Spleen (tissue), 11 donors: ENCODE measurements at regions not wholly inside any gene's neighbourhood (a gene's known extent, or its start where the extent isn't known, plus 50 kb on each side); places are given as distances from the start of the nearest gene placed in this dataset.

Experiments used
- DNase-seq: peaks from one replicate; pipeline ENCODE4 v3.0.0-alpha.2; 2020
- H3K27ac ChIP-seq, 8 donors: fragments of 200-600 bp; sonication (generic) in 7 of 8; 1 replicate in 4 of 8; 2 replicates in 4 of 8; pipeline versions ENCODE4 v1.5.0 to v1.8.0; 2016 to 2021; ENCODE audit warnings: inconsistent platforms in 4 of 8, mild to moderate bottlenecking in 4 of 8, moderate library complexity in 1 of 8
- H3K27me3 ChIP-seq, 7 donors: fragments of 200-600 bp; sonication (generic) in 6 of 7; replicated peaks in 1 of 7; 1 replicate in 4 of 7; 2 replicates in 3 of 7; pipeline versions ENCODE4 v1.5.0 to v1.8.0; 2016 to 2021; ENCODE audit warnings: inconsistent platforms in 3 of 7, mild to moderate bottlenecking in 1 of 7
- H3K36me3 ChIP-seq, 6 donors: fragments of 200-600 bp; sonication (generic) in 5 of 6; 1 replicate in 4 of 6; 2 replicates in 2 of 6; pipeline versions ENCODE4 v1.5.0 to v1.8.0; 2016 to 2021; ENCODE audit warnings: inconsistent platforms in 2 of 6
- H3K4me1 ChIP-seq, 6 donors: fragments of 200-600 bp; sonication (generic) in 5 of 6; 1 replicate in 3 of 6; 2 replicates in 3 of 6; pipeline versions ENCODE4 v1.5.0 to v1.8.0; 2016 to 2021; ENCODE audit warnings: inconsistent platforms in 3 of 6
- H3K4me3 ChIP-seq, 8 donors: fragments of 200-600 bp; sonication (generic) in 7 of 8; 1 replicate in 4 of 8; 2 replicates in 4 of 8; pipeline versions ENCODE4 v1.5.0 to v1.8.0; 2016 to 2021; ENCODE audit warnings: inconsistent platforms in 4 of 8, mild to moderate bottlenecking in 4 of 8, moderate library complexity in 2 of 8
- H3K9me3 ChIP-seq, 8 donors: fragments of 200-600 bp; sonication (generic) in 7 of 8; 1 replicate in 4 of 8; 2 replicates in 4 of 8; pipeline versions ENCODE4 v1.5.0 to v1.8.0; 2016 to 2021; ENCODE audit warnings: inconsistent platforms in 4 of 8
- CTCF ChIP-seq, 11 experiments: fragments of 200-600 bp in 7 of 11; fragments of 450-650 bp in 4 of 11; sonication (generic) in 4 of 11; IDR thresholded peaks in 8 of 11; conservative IDR thresholded peaks in 3 of 11; 1 replicate in 7 of 11; 2 replicates in 4 of 11; pipeline versions ENCODE4 v1.4.0 to v1.8.0; 2016 to 2021; ENCODE audit warnings: antibody characterized with exemption in 11 of 11, inconsistent platforms in 4 of 11, mild to moderate bottlenecking in 1 of 11
- POLR2A ChIP-seq, 3 donors: fragments of 450-650 bp; IDR thresholded peaks; one replicate each; pipeline ENCODE4 v1.5.1; 2017; ENCODE audit warnings: antibody characterized with exemption in 3 of 3, mild to moderate bottlenecking in 1 of 3
- POLR2AphosphoS5 ChIP-seq, 3 donors: sonication (generic); formaldehyde crosslinking; IDR thresholded peaks; one replicate each; pipeline ENCODE4 v1.5.1; 2017; ENCODE audit warnings: antibody characterized with exemption in 3 of 3
- WGBS, 5 donors: extraction: QIAGEN DNeasy Blood & Tissue Kit in 3 of 5; methylation state at CpG; one replicate each; pipeline versions ENCODE4 v1.1.5 to v1.1.7; 2013 to 2018; 5-methylcytosine and 5-hydroxymethylcytosine counted together
- intact Hi-C: fragments of 100-400 bp; cut with DNase I; formaldehyde crosslinking; loops from one replicate; pipeline ENCODE4 v1.15.0; 2023; ENCODE audit warnings: low total_unique reads
- donor health status: healthy with polysubstance abuse.
- donor health status: DM: no; HTN: no; CAD: no; lungs with moderate emphysema.
- donor health status: DM: no; HTN: no; CAD: no.
- donor health status: Bipolar disorder and iron deficiency.
- donor health status: healthy.
- donor health status: DM: no; HTN: no; CAD: no.
- donor health status: DM: yes; HTN: yes; CAD: no.

GRCh38 chr3:106913111-106913698 is 464.0 kb upstream of the CCDC54 start:
- Histone ChIP-seq H3K4me3 (no peak overlapping the region), H3K4me1 (no peaks in the 10 kb centered on the region), H3K27ac (no peak overlapping the region), H3K36me3 (no peaks in the 10 kb centered on the region), H3K9me3 (peaks cover 0 to 12% (median 3%) of the 10 kb centered on the region in 8 donors), H3K27me3 (no peaks in the 10 kb centered on the region)
- 68 to 76% (median 75%) methylated on average over 13 to 14 of the region's 14 CpGs for WGBS, 5 donors
- no peak for TF ChIP-seq POLR2AphosphoS5 (IDR thresholded peaks at IDR 0.05)
- TF ChIP-seq CTCF (IDR thresholded peaks at IDR 0.05 in 8 of 11, conservative IDR thresholded peaks at IDR 0.05 in 3 of 11): no peak
- no peak for TF ChIP-seq POLR2A (IDR thresholded peaks at IDR 0.05)
- intact Hi-C loops: no loop called here
- DNase-seq: no peak

GRCh38 chr3:106913966-106914365 is 463.3 kb upstream of the CCDC54 start:
- Histone ChIP-seq H3K27me3 (no peaks in the 10 kb centered on the region), H3K36me3 (no peaks in the 10 kb centered on the region), H3K27ac (no peak overlapping the region), H3K4me3 (no peak overlapping the region), H3K9me3 (peaks cover 0 to 5% (median 1%) of the 10 kb centered on the region in 8 donors), H3K4me1 (no peaks in the 10 kb centered on the region)
- intact Hi-C loops: no loop called here
- no peak for TF ChIP-seq CTCF (IDR thresholded peaks at IDR 0.05 in 8 of 11, conservative IDR thresholded peaks at IDR 0.05 in 3 of 11)
- TF ChIP-seq POLR2AphosphoS5 (IDR thresholded peaks at IDR 0.05): no peak
- no peak for TF ChIP-seq POLR2A (IDR thresholded peaks at IDR 0.05)
- 83 to 91% (median 89%) methylated on average over 4 of the region's 4 CpGs for WGBS, 5 donors
- DNase-seq: no peak

- no peaks in the 10 kb centered on the region for H3K4me1 ChIP-seq
- no peaks in the 10 kb centered on the region for H3K9me3 ChIP-seq
- no peaks in the 10 kb centered on the region for H3K36me3 ChIP-seq
- 83 to 93% (median 90%) methylated on average over 3 of the region's 3 CpGs for WGBS, 5 donors
- no peak overlapping the region for H3K4me3 ChIP-seq
- intact Hi-C loops: no loop called here
- H3K27ac ChIP-seq: no peak overlapping the region
- no peaks in the 10 kb centered on the region for H3K27me3 ChIP-seq
- no peak for DNase-seq
- TF ChIP-seq CTCF (IDR thresholded peaks at IDR 0.05 in 8 of 11, conservative IDR thresholded peaks at IDR 0.05 in 3 of 11): no peak
- no peak for TF ChIP-seq POLR2A (IDR thresholded peaks at IDR 0.05)
- TF ChIP-seq POLR2AphosphoS5 (IDR thresholded peaks at IDR 0.05): no peak
Observed at GRCh38 chr3:106920609-106921008, 456.6 kb upstream of the CCDC54 start.

GRCh38 chr3:106929081-106929480 is 448.2 kb upstream of the CCDC54 start:
- Histone ChIP-seq H3K27ac (no peak overlapping the region), H3K9me3 (peaks cover 0 to 7% (median 0%) of the 10 kb centered on the region in 8 donors), H3K36me3 (no peaks in the 10 kb centered on the region), H3K27me3 (no peaks in the 10 kb centered on the region), H3K4me3 (no peak overlapping the region), H3K4me1 (no peaks in the 10 kb centered on the region)
- WGBS, 5 donors: 69 to 88% (median 73%) methylated on average over 3 of the region's 3 CpGs
- no peak for DNase-seq
- TF ChIP-seq POLR2AphosphoS5 (IDR thresholded peaks at IDR 0.05): no peak
- no peak for TF ChIP-seq POLR2A (IDR thresholded peaks at IDR 0.05)
- TF ChIP-seq CTCF (IDR thresholded peaks at IDR 0.05 in 8 of 11, conservative IDR thresholded peaks at IDR 0.05 in 3 of 11): no peak
- intact Hi-C loops: no loop called here
